T-cell (primary cell): ENCODE measurements at regions not wholly inside any gene's neighbourhood (a gene's known extent, or its start where the extent isn't known, plus 50 kb on each side); places are given as distances from the start of the nearest gene placed in this dataset.

ENCODE experiments used
- ATAC-seq, 4 experiments: fragments of 200-7000 bp in 3 of 4; fragments of 150-1000 bp in 1 of 4; cut with Tn5 transposase; replicated peaks in 1 of 4; 1 replicate in 3 of 4; 2 replicates in 1 of 4; pipeline ENCODE4 v1.10.0; 2021; ENCODE audit warnings: moderate library complexity in 3 of 4, mild to moderate bottlenecking in 2 of 4, moderate number of reproducible peaks in 1 of 4
- CTCF ChIA-PET, 2 donors: fragments of 300-600 bp; sonication (Branson Sonifier 250); formaldehyde crosslinking; loops; one replicate each; lab custom pipeline; 2022; ENCODE audit warnings: antibody characterized with exemption in 2 of 2; lab: Charles Lee
- POLR2A ChIA-PET, 2 donors: fragments of 300-600 bp; sonication (Branson Sonifier 250); formaldehyde crosslinking; loops; one replicate each; lab custom pipeline; 2022; ENCODE audit warnings: antibody characterized with exemption in 2 of 2; lab: Charles Lee
- DNase-seq, 35 experiments: peaks; one replicate each; pipeline versions ENCODE4 v3.0.0 to v3.0.0-alpha.2; 2013 to 2023
- H3K27ac ChIP-seq: one replicate; pipeline ENCODE4 v1.5.1; 2013; ENCODE audit warnings: low read length
- H3K27me3 ChIP-seq, 2 experiments: replicated peaks in 1 of 2; 1 replicate in 1 of 2; 2 replicates in 1 of 2; pipeline versions ENCODE4 v1.6.1 to v1.7.0; 2013; ENCODE audit warnings: low read length in 1 of 2, mixed read lengths in 1 of 2; ENCODE audit not compliant: control insufficient read depth in 2 of 2, insufficient read depth in 2 of 2; ENCODE audit errors: extremely low read depth in 1 of 2
- H3K36me3 ChIP-seq, 2 donors: 1 replicate in 1 of 2; 2 replicates in 1 of 2; pipeline versions ENCODE4 v1.6.1 to v1.7.0; 2013; ENCODE audit warnings: low read length in 1 of 2; ENCODE audit not compliant: control insufficient read depth in 2 of 2, insufficient read depth in 1 of 2; ENCODE audit errors: extremely low read depth in 1 of 2
- H3K4me1 ChIP-seq, 2 experiments: 1 replicate in 1 of 2; 2 replicates in 1 of 2; pipeline versions ENCODE4 v1.6.1 to v1.7.0; 2013; ENCODE audit warnings: low read length in 2 of 2, mixed read lengths in 1 of 2; ENCODE audit not compliant: insufficient read depth in 2 of 2, control insufficient read depth in 1 of 2; ENCODE audit errors: extremely low read depth in 1 of 2
- H3K4me3 ChIP-seq, 2 donors: 1 replicate in 1 of 2; 2 replicates in 1 of 2; pipeline versions ENCODE4 v1.5.1 to v1.7.0; 2013; ENCODE audit warnings: mild to moderate bottlenecking in 2 of 2, low read length in 1 of 2, moderate library complexity in 1 of 2; ENCODE audit not compliant: control insufficient read depth in 1 of 2; ENCODE audit errors: extremely low read depth in 1 of 2
- H3K9me3 ChIP-seq: 2 replicates; pipeline ENCODE4 v1.7.0; 2013
- H3K27ac Mint-ChIP-seq, 2 donors: one replicate each; pipeline ENCODE4 v1.8.0; 2020 to 2021; ENCODE audit warnings: mild to moderate bottlenecking in 2 of 2, mixed read lengths in 2 of 2
- H3K27me3 Mint-ChIP-seq, 2 donors: one replicate each; pipeline ENCODE4 v1.8.0; 2021 to 2022; ENCODE audit warnings: mixed read lengths in 2 of 2
- H3K36me3 Mint-ChIP-seq: one replicate; pipeline ENCODE4 v1.8.0; 2021; ENCODE audit warnings: mixed read lengths
- H3K4me1 Mint-ChIP-seq, 3 donors: one replicate each; pipeline ENCODE4 v1.8.0; 2020 to 2022; ENCODE audit warnings: mixed read lengths in 3 of 3, mild to moderate bottlenecking in 1 of 3
- H3K4me3 Mint-ChIP-seq, 3 donors: one replicate each; pipeline ENCODE4 v1.8.0; 2020 to 2022; ENCODE audit warnings: mild to moderate bottlenecking in 3 of 3, mixed read lengths in 3 of 3, moderate library complexity in 3 of 3
- H3K9me3 Mint-ChIP-seq, 3 donors: one replicate each; pipeline ENCODE4 v1.8.0; 2020 to 2022; ENCODE audit warnings: mixed read lengths in 3 of 3
- WGBS: methylation state at CpG from one replicate; pipeline ENCODE4 v1.1.5; 2013; ENCODE audit warnings: missing lambda C conversion rate; ENCODE audit not compliant: insufficient coverage; 5-methylcytosine and 5-hydroxymethylcytosine counted together

- POLR2A ChIA-PET = no interaction called here
- Histone ChIP-seq H3K4me3 (no peak overlapping the region), H3K4me1 (peaks cover 0 to 11% of the 10 kb centered on the region in 2 experiments), H3K27me3 (no peaks in the 10 kb centered on the region), H3K36me3 (no peaks in the 10 kb centered on the region), H3K27ac (no peak overlapping the region), H3K9me3 (no peaks in the 10 kb centered on the region)
- H3K4me1 Mint-ChIP-seq = peaks cover 9 to 16% (median 11%) of the 10 kb centered on the region in 3 donors
- no peak overlapping the region for H3K4me3 Mint-ChIP-seq
- no CpG with 5 or more reads among the region's 1 CpG for WGBS
- peaks cover 6 to 15% (median 7%) of the 10 kb centered on the region in 3 donors for H3K9me3 Mint-ChIP-seq
- H3K36me3 Mint-ChIP-seq = peaks cover 9% of the 10 kb centered on the region
- DNase-seq (no peak), ATAC-seq (no peak)
- CTCF ChIA-PET = interaction anchor here in 1 of 2 donors (0.9 kb wide), 1 partner anchor 13 kb away, joined by 3 read pairs; no protein-coding TSS in a partner anchor
- H3K27me3 Mint-ChIP-seq = no peaks in the 10 kb centered on the region
- H3K27ac Mint-ChIP-seq = no peak overlapping the region
These were observed 83.4 kb upstream of the STT3B start for GRCh38 chr3:31449318-31449717.

- no peak for DNase-seq
- Histone ChIP-seq H3K27me3 (no peaks in the 10 kb centered on the region), H3K27ac (no peak overlapping the region), H3K4me3 (no peak overlapping the region), H3K4me1 (peaks cover 0 to 11% of the 10 kb centered on the region in 2 experiments), H3K36me3 (no peaks in the 10 kb centered on the region), H3K9me3 (no peaks in the 10 kb centered on the region)
- peaks cover 9 to 12% (median 11%) of the 10 kb centered on the region in 3 donors for H3K4me1 Mint-ChIP-seq
- no peaks in the 10 kb centered on the region for H3K27me3 Mint-ChIP-seq
- no peak for ATAC-seq
- no peak overlapping the region for H3K4me3 Mint-ChIP-seq
- POLR2A ChIA-PET = interaction anchor here in 1 of 2 donors (0.6 kb wide), 1 partner anchor 1068 kb away, joined by 3 read pairs; no protein-coding TSS in a partner anchor
- no peak overlapping the region for H3K27ac Mint-ChIP-seq
- peaks cover 6 to 15% (median 7%) of the 10 kb centered on the region in 3 donors for H3K9me3 Mint-ChIP-seq
- H3K36me3 Mint-ChIP-seq = peaks cover 9% of the 10 kb centered on the region
- CTCF ChIA-PET = interaction anchor here in 1 of 2 donors (0.7 kb wide), 1 partner anchor 82 kb away, joined by 3 read pairs; no protein-coding TSS in a partner anchor
These were observed 82.4 kb upstream of the STT3B start for GRCh38 chr3:31450345-31450744.

- Histone ChIP-seq H3K9me3 (no peaks in the 10 kb centered on the region), H3K27ac (no peak overlapping the region), H3K4me1 (peaks cover 0 to 11% of the 10 kb centered on the region in 2 experiments), H3K36me3 (no peaks in the 10 kb centered on the region), H3K4me3 (no peak overlapping the region), H3K27me3 (no peaks in the 10 kb centered on the region)
- Mint-ChIP-seq H3K27ac (no peak overlapping the region), H3K4me1 (peaks cover 9 to 16% (median 11%) of the 10 kb centered on the region in 3 donors), H3K9me3 (peaks cover 6 to 15% (median 7%) of the 10 kb centered on the region in 3 donors), H3K36me3 (peaks cover 9% of the 10 kb centered on the region), H3K4me3 (no peak overlapping the region), H3K27me3 (no peaks in the 10 kb centered on the region)
- 95% methylated on average over 15 of the region's 24 CpGs for WGBS
- ATAC-seq (no peak), DNase-seq (no peak)
- ChIA-PET CTCF (no interaction called here), POLR2A (no interaction called here)
These were observed 80.1 kb upstream of the STT3B start for GRCh38 chr3:31452495-31453106.

GRCh38 chr3:31453430-31453829 is 79.3 kb upstream of the STT3B start:
- Histone ChIP-seq H3K27me3 (no peaks in the 10 kb centered on the region), H3K4me1 (peaks cover 0 to 6% of the 10 kb centered on the region in 2 experiments), H3K27ac (no peak overlapping the region), H3K36me3 (no peaks in the 10 kb centered on the region), H3K4me3 (no peak overlapping the region), H3K9me3 (no peaks in the 10 kb centered on the region)
- Mint-ChIP-seq H3K4me1 (peaks cover 7 to 14% (median 10%) of the 10 kb centered on the region in 3 donors), H3K4me3 (no peak overlapping the region), H3K27me3 (no peaks in the 10 kb centered on the region), H3K9me3 (peaks cover 6 to 15% (median 7%) of the 10 kb centered on the region in 3 donors), H3K27ac (no peak overlapping the region), H3K36me3 (peaks cover 9% of the 10 kb centered on the region)
- POLR2A ChIA-PET = no interaction called here
- DNase-seq (no peak), ATAC-seq (no peak)
- CTCF ChIA-PET = no interaction called here
- WGBS = 80% methylated on average over 8 of the region's 8 CpGs

- Mint-ChIP-seq H3K4me3 (no peak overlapping the region), H3K4me1 (peaks cover under 1 to 6% (median 5%) of the 10 kb centered on the region in 3 donors), H3K36me3 (peaks cover 9% of the 10 kb centered on the region), H3K9me3 (peaks cover 0 to 7% (median 0%) of the 10 kb centered on the region in 3 donors), H3K27ac (no peak overlapping the region), H3K27me3 (no peaks in the 10 kb centered on the region)
- DNase-seq (no peak), ATAC-seq (no peak)
- no peaks in the 10 kb centered on the region for H3K4me1 ChIP-seq
- H3K27me3 ChIP-seq = no peaks in the 10 kb centered on the region
- 92% methylated on average over 4 of the region's 5 CpGs for WGBS
- H3K36me3 ChIP-seq = no peaks in the 10 kb centered on the region
- H3K27ac ChIP-seq = no peak overlapping the region
- H3K9me3 ChIP-seq = no peaks in the 10 kb centered on the region
- POLR2A ChIA-PET = no interaction called here
- no peak overlapping the region for H3K4me3 ChIP-seq
- CTCF ChIA-PET = no interaction called here
These were observed 77.2 kb upstream of the STT3B start for GRCh38 chr3:31455524-31455923.

GRCh38 chr3:31456373-31456772 is 76.4 kb upstream of the STT3B start:
- H3K27me3 Mint-ChIP-seq = no peaks in the 10 kb centered on the region
- no peak for ATAC-seq

More at GRCh38 chr3:31456373-31456772, 76.4 kb upstream of the STT3B start:
- ChIA-PET POLR2A (no interaction called here), CTCF (no interaction called here)
- Histone ChIP-seq H3K4me3 (no peak overlapping the region), H3K36me3 (no peaks in the 10 kb centered on the region), H3K27ac (no peak overlapping the region), H3K27me3 (no peaks in the 10 kb centered on the region), H3K9me3 (no peaks in the 10 kb centered on the region), H3K4me1 (peaks cover under 1 to 3% of the 10 kb centered on the region in 2 experiments)
- Mint-ChIP-seq H3K9me3 (peaks cover 0 to 3% (median 0%) of the 10 kb centered on the region in 3 donors), H3K36me3 (peaks cover 6% of the 10 kb centered on the region), H3K27ac (no peak overlapping the region), H3K4me3 (no peak overlapping the region), H3K4me1 (peaks cover 9 to 13% (median 13%) of the 10 kb centered on the region in 3 donors)
- no peak for DNase-seq
- no CpG with 5 or more reads among the region's 3 CpGs for WGBS
